Fibroblast of skin of left quadriceps (primary cell): ENCODE measurements at regions not wholly inside any gene's neighbourhood (a gene's known extent, or its start where the extent isn't known, plus 50 kb on each side); places are given as distances from the start of the nearest gene placed in this dataset.
A peak's percentile ranks its signal among the peaks of the same experiment; 100 is the strongest.

ENCODE experiments used
- DNase-seq, 2 experiments: peaks; one replicate each; pipeline ENCODE4 v3.0.0-alpha.2; 2013; ENCODE audit warnings: low read depth in 2 of 2

GRCh38 chr15:69945729-69946128, 152.0 kb downstream of the TLE3 start:
- no peak for DNase-seq

DNA sequence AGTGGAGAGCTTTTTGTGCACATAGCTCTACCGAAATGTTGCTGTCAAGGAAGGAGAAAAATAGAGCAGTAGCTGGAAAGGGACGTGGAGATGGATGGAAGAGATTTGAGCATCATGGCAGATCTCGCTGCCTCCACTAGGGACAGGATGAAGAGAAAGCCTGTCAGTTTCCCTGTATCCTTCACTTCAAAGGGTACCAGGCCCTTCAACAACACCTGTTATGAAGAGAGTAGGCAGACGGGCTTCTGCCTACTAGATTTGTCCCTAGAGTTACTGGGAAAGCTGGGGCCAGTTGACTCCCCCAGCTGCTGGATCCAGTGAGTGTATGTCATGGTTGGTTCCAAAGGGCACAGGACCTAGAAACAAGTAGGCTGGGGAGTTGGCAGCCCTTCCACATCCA, 150.8 kb downstream of the TLE3 start:
- no peak for DNase-seq

GRCh38 chr15:69947394-69947793, 150.3 kb downstream of the TLE3 start:
- no peak for DNase-seq

DNA sequence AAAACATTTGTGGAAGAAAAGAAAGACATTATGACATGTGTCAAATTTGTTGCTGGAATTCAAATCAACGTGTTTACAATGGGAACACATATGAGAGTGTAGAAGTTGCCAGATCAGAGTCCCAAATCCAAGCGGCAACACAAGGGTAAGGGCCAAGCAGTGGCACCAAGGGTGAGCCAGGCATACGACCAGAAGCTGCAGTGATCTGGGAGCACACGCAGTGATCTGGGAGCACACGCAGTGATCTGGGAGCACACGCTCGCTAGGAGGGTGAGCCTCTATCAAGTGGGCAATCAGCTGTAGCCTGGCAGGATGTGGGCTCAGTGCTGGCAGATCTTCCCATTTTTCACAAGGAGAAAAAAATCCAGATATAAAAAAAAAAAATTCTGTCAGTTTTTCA, 148.2 kb downstream of the TLE3 start:
- DNase-seq = no peak

- DNase-seq = no peak
Observed at GRCh38 chr15:69951256-69951897, 146.3 kb downstream of the TLE3 start.

GRCh38 chr15:69951898-69952555, 145.7 kb downstream of the TLE3 start:
- peak in 1 of 2 experiments; percentile 4 for DNase-seq

DNA sequence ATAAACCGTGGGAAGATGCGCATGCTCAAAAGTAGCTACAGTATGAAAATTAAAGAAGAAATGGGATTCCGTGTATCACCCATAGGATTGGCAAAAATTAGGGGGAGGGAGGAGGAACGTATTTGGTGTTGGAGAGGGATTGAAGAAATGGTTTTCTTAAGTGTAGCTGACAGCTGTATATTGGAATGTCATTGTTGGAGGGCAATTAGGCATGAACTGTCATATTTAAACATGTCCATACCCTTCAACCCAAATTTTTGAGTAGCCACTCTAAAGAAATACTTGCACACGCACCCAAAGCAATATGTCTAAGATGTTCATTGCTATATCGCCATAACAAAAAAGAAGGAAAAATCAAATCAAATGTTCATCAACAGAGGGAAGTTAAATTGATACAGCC, 144.7 kb downstream of the TLE3 start:
- no peak for DNase-seq

DNA sequence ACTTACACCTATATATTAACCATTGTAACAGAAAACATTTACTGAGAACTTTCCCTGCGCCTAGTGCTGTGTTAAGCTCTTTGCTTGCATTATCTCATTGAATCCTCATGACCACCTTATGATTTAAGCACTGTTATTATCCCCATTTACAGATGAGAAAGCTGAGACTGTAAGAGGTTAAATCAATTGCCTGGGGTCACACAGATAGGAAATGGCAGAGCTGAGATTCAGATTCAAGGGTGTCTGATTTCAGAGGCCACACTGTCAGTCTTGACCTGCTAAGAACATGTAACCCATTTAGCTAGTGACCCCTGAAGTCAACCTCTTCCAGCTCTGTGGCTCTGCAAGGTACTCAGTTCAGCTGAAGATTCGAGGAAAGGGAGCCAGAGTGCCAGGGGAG, 143.9 kb downstream of the TLE3 start:
- no peak for DNase-seq

GRCh38 chr15:69954666-69955065, 143.1 kb downstream of the TLE3 start:
- DNase-seq = no peak

DNA sequence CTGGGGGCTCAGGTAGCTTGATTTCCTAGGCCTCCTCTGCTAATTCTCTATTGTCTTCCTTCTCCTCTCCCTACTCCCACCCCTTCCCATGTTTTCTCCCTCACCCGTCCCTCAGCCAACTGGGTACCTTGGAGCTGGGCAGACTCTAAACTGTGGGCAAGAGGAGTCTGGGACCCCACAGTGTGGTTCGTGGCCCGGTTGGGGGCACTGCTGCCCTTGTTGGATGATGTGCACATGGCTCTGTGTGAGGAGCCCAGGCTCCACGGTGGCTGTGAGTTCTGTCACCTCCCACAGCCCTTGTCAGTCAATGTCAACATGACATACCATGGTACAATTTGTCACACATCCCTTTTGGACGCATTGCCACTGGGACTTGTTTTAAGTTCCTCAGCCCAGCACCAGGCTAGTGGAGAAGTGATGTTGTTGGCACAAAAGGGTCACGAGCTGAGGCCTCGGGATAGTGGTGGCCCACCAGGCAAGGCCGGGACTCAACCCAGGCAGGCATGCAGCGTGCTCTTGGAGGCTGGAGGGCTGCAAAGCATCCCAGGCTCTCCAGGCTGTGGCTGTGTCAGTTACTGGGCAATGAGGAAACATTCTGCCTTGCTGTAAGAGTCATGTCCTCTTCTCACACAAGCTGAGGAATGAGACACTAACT, 142.3 kb downstream of the TLE3 start:
- no peak for DNase-seq

GRCh38 chr15:69956417-69956816, 141.3 kb downstream of the TLE3 start:
- no peak for DNase-seq

DNA sequence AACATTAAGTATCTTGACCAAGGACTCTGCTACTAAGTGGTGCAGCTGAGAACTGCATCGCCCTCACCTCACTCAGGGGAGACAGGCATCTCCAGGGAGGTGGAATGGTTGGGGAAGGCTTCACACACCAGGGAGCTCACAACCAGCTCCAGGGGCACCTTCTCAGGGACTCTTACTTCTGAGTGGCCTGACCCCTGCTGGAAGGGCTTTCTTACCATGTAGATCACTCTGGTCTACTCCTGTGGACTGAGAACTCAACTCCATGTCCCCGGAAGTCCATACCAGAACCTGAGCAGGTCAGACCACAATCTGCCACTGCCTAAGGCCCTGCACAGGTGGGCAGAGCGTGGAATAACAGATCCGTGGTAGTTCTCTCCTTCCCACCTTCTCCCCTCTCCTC, 140.5 kb downstream of the TLE3 start:
- DNase-seq = no peak

DNA sequence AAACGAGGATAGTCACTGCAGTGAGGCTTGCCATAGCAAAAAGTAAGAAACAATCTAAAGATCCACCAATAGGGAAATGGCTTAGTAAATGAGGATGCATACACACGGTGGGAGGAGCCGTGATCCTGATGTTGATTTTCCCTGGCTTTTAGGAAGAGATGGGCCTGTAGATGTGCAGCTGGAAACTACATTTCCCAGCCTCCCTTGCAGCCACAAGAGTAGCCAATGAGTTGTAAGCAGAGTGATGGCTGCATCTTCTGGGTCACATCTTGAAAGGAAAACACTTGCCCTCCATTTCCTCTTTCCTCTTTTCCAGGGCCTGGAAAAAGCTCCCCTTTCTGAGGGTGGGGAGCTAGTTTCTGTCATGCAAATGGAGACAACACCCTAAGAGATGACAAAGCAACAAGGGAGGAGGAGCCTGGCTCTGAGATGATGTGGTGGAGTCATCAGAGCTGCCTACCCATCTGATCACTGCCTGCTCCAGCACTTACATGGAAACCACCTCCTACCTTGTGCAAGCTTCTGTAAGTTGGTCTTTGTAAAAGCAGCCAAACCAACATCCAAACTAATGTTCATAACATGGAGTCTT, 139.1 kb downstream of the TLE3 start:
- DNase-seq = no peak

DNA sequence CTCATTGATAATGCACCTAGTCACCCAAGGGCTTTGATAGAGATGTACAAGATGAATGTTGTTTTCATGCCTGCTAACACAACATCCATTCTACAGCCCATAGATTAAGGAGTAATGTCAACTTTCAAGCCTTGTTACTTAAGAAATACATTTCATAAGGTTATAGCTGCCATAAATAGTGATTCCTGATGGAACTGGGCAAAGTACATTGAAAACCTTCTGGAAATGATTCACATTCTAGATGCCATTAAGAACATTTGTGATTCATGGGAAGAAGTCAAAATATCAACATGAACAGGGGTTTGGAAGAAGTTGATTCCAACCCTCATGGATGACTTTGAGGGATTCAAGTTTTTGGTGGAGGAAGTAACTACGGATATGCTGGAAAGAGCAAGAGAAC, 135.2 kb downstream of the TLE3 start:
- DNase-seq = no peak

GRCh38 chr15:69963385-69963784, 134.3 kb downstream of the TLE3 start:
- no peak for DNase-seq

- no peak for DNase-seq
Observed at GRCh38 chr15:69971771-69972170, 125.9 kb downstream of the TLE3 start.

GRCh38 chr15:69972436-69972835, 125.3 kb downstream of the TLE3 start:
- no peak for DNase-seq

DNA sequence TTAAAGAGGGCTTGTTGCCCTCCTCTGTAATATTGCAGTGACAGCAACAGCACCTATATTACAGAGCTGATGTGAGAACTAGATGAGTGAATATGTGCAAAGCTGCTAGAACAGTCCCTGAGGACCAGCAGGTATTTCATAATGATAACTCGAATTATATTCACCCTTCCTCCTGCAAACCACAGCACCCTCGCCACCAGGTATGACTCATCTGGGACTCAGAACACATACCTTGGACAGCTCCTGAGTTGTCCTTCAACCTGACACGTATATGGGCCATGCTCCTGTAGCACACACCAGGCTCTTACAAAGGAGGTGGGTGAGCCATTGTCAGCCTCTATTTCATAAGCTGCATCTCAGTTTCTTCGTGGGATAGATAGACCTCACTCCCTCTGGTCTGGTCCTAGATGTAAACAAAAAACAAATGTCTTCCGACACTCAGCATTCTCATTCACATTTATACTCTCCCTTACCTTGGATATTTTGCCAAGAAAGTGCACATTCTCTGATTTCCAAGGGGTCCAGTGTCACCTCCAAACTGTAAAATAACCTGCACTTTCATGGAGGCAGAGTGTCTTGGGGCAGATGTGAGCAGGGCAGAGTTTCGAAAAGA, 124.5 kb downstream of the TLE3 start:
- DNase-seq = no peak

GRCh38 chr15:69973880-69974279, 123.8 kb downstream of the TLE3 start:
- DNase-seq = no peak

GRCh38 chr15:69974321-69974720, 123.4 kb downstream of the TLE3 start:
- DNase-seq = no peak

GRCh38 chr15:69976366-69976994, 121.2 kb downstream of the TLE3 start:
- peak; percentile 29 to 34 for DNase-seq

- no peak for DNase-seq
Observed at GRCh38 chr15:69978603-69979002, 119.1 kb downstream of the TLE3 start.
